ENCODE measurements at regions not wholly inside any gene's neighbourhood (a gene's known extent, or its start where the extent isn't known, plus 50 kb on each side); places are given as distances from the start of the nearest gene placed in this dataset.
"Not testable (repeated sequence)": the region's sequence is repeated elsewhere in the genome, so short reads cannot be mapped to it uniquely, and the experiment has no call there.

DNA sequence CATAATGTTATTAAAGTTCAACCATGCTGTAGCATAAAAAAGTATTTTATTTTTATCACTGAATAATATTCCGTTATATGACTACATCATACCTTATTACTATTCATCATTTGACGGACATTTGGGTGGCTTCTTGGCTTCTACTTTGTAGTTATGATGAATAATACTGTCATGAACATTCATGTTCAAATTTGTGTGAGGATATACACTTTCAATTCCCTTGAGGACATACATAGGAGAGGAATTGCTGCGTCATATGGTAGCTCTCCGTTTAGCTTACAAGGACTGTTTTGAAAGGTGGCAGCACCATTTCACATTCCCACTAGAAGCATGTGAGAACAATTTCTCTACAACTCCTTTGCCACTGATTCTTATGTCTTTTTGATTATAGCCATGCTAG is 910.8 kb upstream of the MIR17HG start:
- DNase-seq (ENCODE audit: low read depth in 4 of 4, low spot score in 3 of 4): no peak

- no peak for DNase-seq (ENCODE audit: low read depth in 4 of 4, low spot score in 3 of 4)
Measured at GRCh38 chr13:90438576-90438975, 908.9 kb upstream of the MIR17HG start.

DNA sequence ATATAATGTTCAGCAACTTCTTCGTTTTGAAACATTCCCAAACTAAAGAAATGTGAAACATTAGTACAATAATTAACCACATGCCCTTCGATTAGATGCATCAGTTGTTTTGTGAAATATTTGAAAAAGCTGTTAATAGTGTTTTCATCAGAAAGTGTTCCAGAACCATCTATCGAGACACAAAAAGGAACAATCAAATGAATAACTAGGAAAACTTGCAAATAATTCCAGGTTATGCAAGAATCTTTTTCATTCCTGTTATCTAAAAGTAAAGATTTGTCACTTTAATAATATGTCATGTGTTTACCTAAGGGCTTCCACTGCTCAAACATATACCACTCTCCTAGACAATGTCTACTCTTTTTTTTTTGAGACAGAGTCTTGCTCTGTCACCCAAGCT is 904.2 kb upstream of the MIR17HG start:
- DNase-seq (ENCODE audit: low read depth in 4 of 4, low spot score in 3 of 4): no peak

DNA sequence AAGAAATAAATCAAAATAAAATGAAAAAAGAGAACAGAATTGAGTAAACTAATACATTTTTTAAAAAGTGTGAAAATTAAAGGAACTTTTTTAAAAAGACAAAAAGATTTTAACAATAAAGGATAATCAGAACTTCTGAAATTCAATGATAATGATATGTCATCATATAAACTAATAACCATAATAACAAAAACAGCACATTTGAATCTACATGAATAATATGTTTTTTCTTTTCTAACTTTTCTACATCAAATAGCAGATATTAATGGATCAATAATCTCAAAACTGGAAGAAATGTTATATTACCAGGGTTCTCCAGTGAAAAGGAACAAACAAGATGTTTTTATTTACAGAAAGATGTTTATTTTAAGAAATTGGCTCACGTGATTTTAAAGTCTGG is 903.3 kb upstream of the MIR17HG start:
- no peak for DNase-seq (ENCODE audit: low read depth in 4 of 4, low spot score in 3 of 4)

GRCh38 chr13:90445179-90445578 is 902.3 kb upstream of the MIR17HG start:
- peak in 1 of 4 donors; percentile 20 for DNase-seq (ENCODE audit: low read depth in 4 of 4, low spot score in 3 of 4)

DNA sequence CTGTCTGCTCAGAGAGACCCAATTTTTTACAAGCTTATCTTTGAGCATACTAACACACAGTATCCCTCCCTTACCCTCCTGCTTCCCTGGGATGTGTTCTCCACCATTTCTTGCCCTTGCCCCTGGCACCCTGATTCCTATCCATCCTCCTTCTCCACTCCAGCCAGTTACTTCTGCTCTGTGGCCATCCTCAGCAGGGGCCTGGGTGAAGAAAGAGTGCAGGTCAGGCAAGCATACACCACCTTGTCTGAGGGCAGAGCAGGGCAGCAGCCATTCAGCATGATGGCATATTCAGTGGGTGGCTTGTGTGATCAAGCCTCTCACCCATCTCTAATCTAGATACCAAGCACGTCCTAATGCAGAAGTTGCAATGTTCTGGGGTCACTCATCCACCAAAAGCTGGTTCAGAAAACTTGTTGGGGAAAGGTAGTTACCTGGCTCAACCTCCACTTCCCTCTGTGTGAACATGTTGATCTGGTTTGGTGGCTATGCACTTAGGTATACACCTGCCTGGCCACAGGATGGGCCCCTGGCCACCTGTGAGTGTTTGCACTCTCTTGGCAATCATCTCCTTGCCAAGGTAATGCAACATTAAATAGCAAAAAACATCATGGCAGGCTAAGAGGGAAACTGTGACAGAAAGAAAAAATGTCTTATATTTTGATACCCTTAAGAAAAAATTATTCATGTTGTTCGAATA is 900.3 kb upstream of the MIR17HG start:
- no peak for DNase-seq (ENCODE audit: low read depth in 4 of 4, low spot score in 3 of 4)

- no peak for DNase-seq (ENCODE audit: low read depth in 4 of 4, low spot score in 3 of 4)
Measured at GRCh38 chr13:90447734-90448101, 899.8 kb upstream of the MIR17HG start.

- no peak for DNase-seq (ENCODE audit: low read depth in 4 of 4, low spot score in 3 of 4)
Measured at GRCh38 chr13:90448466-90449037, 898.9 kb upstream of the MIR17HG start.

DNA sequence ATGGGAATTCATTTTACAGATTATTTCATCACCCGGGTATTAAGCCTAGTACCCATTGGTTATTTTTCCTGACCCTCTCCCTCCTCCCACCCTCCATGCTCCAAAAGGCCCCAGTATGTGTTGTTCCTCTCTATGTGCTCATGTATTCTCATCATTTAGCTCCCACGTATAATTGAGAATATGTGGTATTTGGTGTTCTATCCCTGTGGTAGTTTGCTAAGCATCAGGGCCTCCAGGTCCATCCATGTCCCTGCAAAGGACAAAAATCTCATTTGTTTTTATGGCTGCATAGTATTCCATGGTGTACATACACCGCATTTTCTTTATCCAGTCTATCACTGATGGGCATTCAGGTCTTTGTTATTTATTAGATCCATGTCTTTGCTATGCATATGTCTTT is 894.1 kb upstream of the MIR17HG start:
- DNase-seq (ENCODE audit: low read depth in 4 of 4, low spot score in 3 of 4): no peak

DNA sequence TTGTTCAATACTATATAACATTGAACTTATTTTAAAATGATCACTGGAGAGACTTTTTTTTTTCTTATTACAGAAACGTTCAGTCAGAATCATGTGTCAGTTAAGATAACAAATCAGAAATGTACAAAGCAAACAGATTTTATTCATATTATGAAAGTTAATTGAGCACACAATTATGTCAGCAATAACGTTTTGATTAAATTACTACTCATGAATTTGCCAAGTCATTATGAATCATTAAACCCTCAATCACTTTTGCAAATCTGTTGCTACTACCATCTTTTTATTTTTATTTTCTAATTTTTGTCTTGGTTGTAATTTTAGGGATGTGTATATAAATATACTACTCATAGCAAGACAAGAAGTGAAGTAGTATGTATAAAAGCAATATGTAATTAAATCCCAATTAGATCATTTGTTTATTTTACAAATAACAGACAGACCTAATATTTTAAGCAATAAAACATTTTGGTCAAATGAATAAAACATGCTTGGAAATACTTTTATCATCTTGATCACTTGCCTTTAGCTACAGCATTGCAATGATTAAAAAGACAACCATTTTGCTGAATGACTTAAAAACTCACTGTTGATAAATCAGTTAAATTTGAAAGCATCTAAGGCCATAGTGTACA is 893.4 kb upstream of the MIR17HG start:
- DNase-seq (ENCODE audit: low read depth in 4 of 4, low spot score in 3 of 4): no peak

GRCh38 chr13:90455067-90455466 is 892.4 kb upstream of the MIR17HG start:
- no peak for DNase-seq (ENCODE audit: low read depth in 4 of 4, low spot score in 3 of 4)

GRCh38 chr13:90455823-90456222 is 891.7 kb upstream of the MIR17HG start:
- no peak for DNase-seq (ENCODE audit: low read depth in 4 of 4, low spot score in 3 of 4)

- no peak for DNase-seq (ENCODE audit: low read depth in 4 of 4, low spot score in 3 of 4)
Measured at GRCh38 chr13:90461398-90461797, 886.1 kb upstream of the MIR17HG start.

DNA sequence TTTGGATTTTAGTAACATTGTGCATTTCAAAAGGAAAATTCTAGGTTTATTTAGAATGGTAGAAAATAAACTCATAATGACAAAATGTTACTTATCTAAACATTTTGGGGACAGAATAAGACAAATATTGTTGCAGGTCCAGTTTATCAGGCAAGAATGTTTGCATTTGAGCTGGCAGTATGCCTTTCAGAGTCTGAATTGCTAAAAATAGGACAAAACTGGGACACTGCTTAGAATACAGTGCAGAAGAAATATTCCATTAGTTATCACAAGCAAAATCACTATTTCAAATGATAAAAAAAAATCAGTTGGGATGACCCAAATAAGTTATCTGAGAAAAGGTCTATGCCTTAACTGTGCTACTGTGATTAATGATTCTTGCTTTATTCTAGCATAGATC is 870.3 kb upstream of the MIR17HG start:
- DNase-seq (ENCODE audit: low read depth in 4 of 4, low spot score in 3 of 4): no peak

DNA sequence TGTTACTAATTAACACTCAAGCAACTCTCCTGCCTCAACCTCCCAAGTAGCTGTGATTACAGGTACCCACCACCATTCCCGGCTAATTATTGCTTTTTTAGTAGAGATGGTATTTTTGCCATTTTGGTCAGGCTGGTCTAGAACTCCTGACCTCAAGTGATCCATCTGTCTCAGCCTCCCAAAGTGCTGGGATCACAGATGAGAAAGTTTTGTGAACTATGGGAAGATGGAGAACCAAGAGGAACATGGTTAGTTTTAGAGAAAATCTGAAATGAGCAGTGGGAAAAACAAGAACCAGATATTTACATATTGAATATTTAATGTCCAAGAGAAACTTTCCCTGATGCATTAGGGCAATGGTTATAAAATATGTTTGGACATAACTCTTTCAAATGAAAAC is 863.6 kb upstream of the MIR17HG start:
- no peak for DNase-seq (ENCODE audit: low read depth in 4 of 4, low spot score in 3 of 4)

DNA sequence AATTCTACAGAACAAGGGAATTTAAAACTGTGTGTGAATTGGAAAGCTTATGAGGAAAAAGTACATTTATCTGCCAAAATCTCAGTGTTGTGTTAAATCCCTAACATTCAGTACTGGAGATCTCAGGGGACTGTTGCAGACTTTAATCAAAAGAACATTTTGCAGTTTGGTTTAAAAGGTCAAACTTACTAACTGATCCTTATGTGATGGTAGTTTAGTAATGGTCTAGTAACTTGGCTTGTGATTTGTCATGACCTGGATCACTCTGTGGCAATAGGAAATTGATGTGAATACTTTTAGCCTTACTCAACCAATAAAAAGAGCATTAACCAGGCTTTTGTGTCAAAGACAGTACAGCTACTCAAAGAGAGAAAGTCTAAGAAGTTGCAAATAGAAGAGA is 862.1 kb upstream of the MIR17HG start:
- DNase-seq (ENCODE audit: low read depth in 4 of 4, low spot score in 3 of 4): no peak

DNA sequence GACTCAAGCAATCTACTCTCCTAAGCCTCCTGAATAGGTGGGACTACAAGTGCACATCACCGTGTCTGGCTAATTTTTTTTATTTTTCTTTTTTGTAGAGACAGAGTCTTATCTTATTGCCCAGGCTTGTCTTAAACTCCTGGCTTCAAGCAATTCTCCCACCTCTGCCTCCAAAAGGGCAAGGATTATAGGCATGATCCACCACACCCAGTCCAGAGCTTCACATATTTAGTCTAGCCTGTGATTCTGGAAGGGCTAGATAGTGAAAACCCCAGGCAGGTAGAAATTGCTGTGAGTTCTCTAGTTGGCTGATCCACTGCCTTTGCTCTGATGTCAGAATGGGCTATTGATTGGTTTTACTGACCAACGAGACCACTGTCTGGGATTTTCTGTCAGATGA is 854.6 kb upstream of the MIR17HG start:
- DNase-seq (ENCODE audit: low read depth in 4 of 4, low spot score in 3 of 4): no peak

DNA sequence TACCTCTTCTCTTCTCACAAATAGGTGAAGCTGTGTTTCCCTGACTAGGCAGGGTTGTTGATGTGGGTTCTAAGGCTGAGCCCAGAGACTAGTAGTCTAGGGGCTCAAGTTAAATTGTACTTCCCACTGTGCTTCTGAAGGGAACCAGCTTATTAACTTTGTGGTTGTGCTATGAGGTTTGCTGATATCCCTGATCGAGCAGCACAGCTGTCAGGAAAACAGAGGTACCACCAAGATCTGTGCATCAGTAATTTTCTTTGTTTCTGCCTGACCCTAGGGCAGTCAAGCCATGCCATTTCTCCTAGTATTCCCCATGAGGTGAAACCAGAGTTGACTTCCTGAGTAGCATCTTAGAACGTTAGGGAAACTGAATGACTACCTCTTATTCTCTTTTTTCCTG is 853.8 kb upstream of the MIR17HG start:
- DNase-seq (ENCODE audit: low read depth in 4 of 4, low spot score in 3 of 4): no peak

GRCh38 chr13:90494849-90495248 is 852.6 kb upstream of the MIR17HG start:
- not testable (repeated sequence) for DNase-seq (ENCODE audit: low read depth in 4 of 4, low spot score in 3 of 4)

- no peak for DNase-seq (ENCODE audit: low read depth in 4 of 4, low spot score in 3 of 4)
Measured at GRCh38 chr13:90498096-90498495, 849.4 kb upstream of the MIR17HG start.

DNA sequence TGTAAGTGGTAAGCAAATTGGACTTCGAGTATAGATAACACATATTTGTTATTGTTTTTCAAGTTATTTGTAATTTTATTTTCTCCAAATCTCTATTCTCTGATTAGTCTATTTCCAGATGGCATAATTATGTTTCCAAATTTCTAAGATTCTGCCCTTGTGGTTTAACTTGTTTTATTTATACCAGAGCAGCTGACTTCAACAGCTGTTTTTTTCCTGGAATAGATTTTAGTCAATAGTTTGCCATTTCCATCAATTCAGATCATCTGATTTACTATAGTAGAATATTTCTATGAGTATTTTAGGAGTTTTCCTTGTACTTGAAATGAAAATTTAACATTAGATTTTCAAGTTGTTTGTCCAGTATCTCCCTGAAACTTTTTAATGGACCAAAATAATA is 848.7 kb upstream of the MIR17HG start:
- DNase-seq (ENCODE audit: low read depth in 4 of 4, low spot score in 3 of 4): no peak

- DNase-seq (ENCODE audit: low read depth in 4 of 4, low spot score in 3 of 4): no peak
Measured at GRCh38 chr13:90500569-90500968, 846.9 kb upstream of the MIR17HG start.
